ENCODE measurements at regions not wholly inside any gene's neighbourhood (a gene's known extent, or its start where the extent isn't known, plus 50 kb on each side); places are given as distances from the start of the nearest gene placed in this dataset.

- Histone ChIP-seq H3K4me2 (ENCODE audit: insufficient read depth, low read length, poor library complexity, severe bottlenecking) (no peak overlapping the region), H3K4me3 (ENCODE audit: low read length in 2 of 2) (no peak overlapping the region), H2AK5ac (ENCODE audit: low read depth, low read length) (no peak overlapping the region), H2AFZ (ENCODE audit: low read length) (no peak overlapping the region), H3K4ac (ENCODE audit: low read length) (no peak overlapping the region), H3K79me1 (ENCODE audit: low read depth, low read length) (no peaks in the 10 kb centered on the region), H2BK120ac (ENCODE audit: low read depth, low read length) (no peak overlapping the region), H4K91ac (ENCODE audit: low read depth, low read length, poor library complexity) (no peak overlapping the region), H3K18ac (ENCODE audit: low read length) (no peak overlapping the region), H3K9ac (ENCODE audit: low read depth, low read length, poor library complexity) (no peak overlapping the region), H2BK5ac (ENCODE audit: low read length) (no peak overlapping the region), H3K27me3 (ENCODE audit: control insufficient read depth in 3 of 3, insufficient read depth in 3 of 3, low read depth in 1 of 3, low read length in 3 of 3) (no peaks in the 10 kb centered on the region), H4K8ac (ENCODE audit: low read depth, low read length) (no peak overlapping the region), H2BK15ac (ENCODE audit: low read length) (no peak overlapping the region), H3K27ac (replicated peaks; ENCODE audit: low read length) (no peak overlapping the region), H3K36me3 (replicated peaks in 1 of 2; ENCODE audit: control insufficient read depth in 2 of 2, insufficient read depth in 2 of 2, low read length in 2 of 2) (no peaks in the 10 kb centered on the region), H3K14ac (ENCODE audit: low read length) (no peak overlapping the region), H3K9me3 (replicated peaks in 1 of 2; ENCODE audit: control insufficient read depth in 2 of 2, insufficient read depth in 1 of 2, low read depth in 1 of 2, low read length in 2 of 2) (no peaks in the 10 kb centered on the region), H2BK12ac (ENCODE audit: low read length) (no peak overlapping the region), H3K23ac (ENCODE audit: low read depth, low read length, poor library complexity) (no peak overlapping the region), H3K4me1 (ENCODE audit: control insufficient read depth in 2 of 2, insufficient read depth in 1 of 2, low read depth in 1 of 2, low read length in 2 of 2) (peaks cover 0 to 2% of the 10 kb centered on the region in 2 donors)
- no peak for DNase-seq (ENCODE audit: low spot score)
These were observed 138.5 kb upstream of the PRKCQ start for GRCh38 chr10:6718550-6718949.

GRCh38 chr10:6716516-6716915 lies 136.4 kb upstream of the PRKCQ start:
- no peak overlapping the region for H3K4me2 ChIP-seq (ENCODE audit: insufficient read depth, low read length, poor library complexity, severe bottlenecking)
- no peak for DNase-seq (ENCODE audit: low spot score)
- H3K14ac ChIP-seq (ENCODE audit: low read length) = no peak overlapping the region
- H3K4me1 ChIP-seq (ENCODE audit: control insufficient read depth in 2 of 2, insufficient read depth in 1 of 2, low read depth in 1 of 2, low read length in 2 of 2) = peaks cover 0 to 2% of the 10 kb centered on the region in 2 donors
- no peak overlapping the region for H3K27ac ChIP-seq (replicated peaks; ENCODE audit: low read length)
- H2AK5ac ChIP-seq (ENCODE audit: low read depth, low read length) = no peak overlapping the region
- no peak overlapping the region for H2BK15ac ChIP-seq (ENCODE audit: low read length)
- H2BK12ac ChIP-seq (ENCODE audit: low read length) = no peak overlapping the region
- no peaks in the 10 kb centered on the region for H3K9me3 ChIP-seq (replicated peaks in 1 of 2; ENCODE audit: control insufficient read depth in 2 of 2, insufficient read depth in 1 of 2, low read depth in 1 of 2, low read length in 2 of 2)
- no peak overlapping the region for H2AFZ ChIP-seq (ENCODE audit: low read length)
- no peak overlapping the region for H3K18ac ChIP-seq (ENCODE audit: low read length)
- no peak overlapping the region for H3K4ac ChIP-seq (ENCODE audit: low read length)
- no CpG with 5 or more reads among the region's 1 CpG for WGBS, 2 donors (ENCODE audit: extremely low coverage in 2 of 2, insufficient read length in 2 of 2, insufficient replicate concordance in 1 of 2)
- no peak overlapping the region for H2BK120ac ChIP-seq (ENCODE audit: low read depth, low read length)
- no peak overlapping the region for H3K4me3 ChIP-seq (ENCODE audit: low read length in 2 of 2)
- H2BK5ac ChIP-seq (ENCODE audit: low read length) = no peak overlapping the region
- H3K27me3 ChIP-seq (ENCODE audit: control insufficient read depth in 3 of 3, insufficient read depth in 3 of 3, low read depth in 1 of 3, low read length in 3 of 3) = no peaks in the 10 kb centered on the region
- no peaks in the 10 kb centered on the region for H3K79me1 ChIP-seq (ENCODE audit: low read depth, low read length)
- no peak overlapping the region for H3K23ac ChIP-seq (ENCODE audit: low read depth, low read length, poor library complexity)
- H4K8ac ChIP-seq (ENCODE audit: low read depth, low read length) = no peak overlapping the region
- no peak overlapping the region for H4K91ac ChIP-seq (ENCODE audit: low read depth, low read length, poor library complexity)
- H3K9ac ChIP-seq (ENCODE audit: low read depth, low read length, poor library complexity) = no peak overlapping the region
- H3K36me3 ChIP-seq (replicated peaks in 1 of 2; ENCODE audit: control insufficient read depth in 2 of 2, insufficient read depth in 2 of 2, low read length in 2 of 2) = no peaks in the 10 kb centered on the region

- Histone ChIP-seq H3K4ac (ENCODE audit: low read length) (no peak overlapping the region), H3K9ac (ENCODE audit: low read depth, low read length, poor library complexity) (no peak overlapping the region), H3K36me3 (replicated peaks in 1 of 2; ENCODE audit: control insufficient read depth in 2 of 2, insufficient read depth in 2 of 2, low read length in 2 of 2) (no peaks in the 10 kb centered on the region), H3K79me1 (ENCODE audit: low read depth, low read length) (no peaks in the 10 kb centered on the region), H2BK12ac (ENCODE audit: low read length) (no peak overlapping the region), H2BK15ac (ENCODE audit: low read length) (no peak overlapping the region), H3K23ac (ENCODE audit: low read depth, low read length, poor library complexity) (no peak overlapping the region), H2AFZ (ENCODE audit: low read length) (no peak overlapping the region), H3K4me3 (ENCODE audit: low read length in 2 of 2) (no peak overlapping the region), H2BK120ac (ENCODE audit: low read depth, low read length) (no peak overlapping the region), H3K14ac (ENCODE audit: low read length) (no peak overlapping the region), H2BK5ac (ENCODE audit: low read length) (no peak overlapping the region), H3K4me2 (ENCODE audit: insufficient read depth, low read length, poor library complexity, severe bottlenecking) (no peak overlapping the region), H3K27me3 (ENCODE audit: control insufficient read depth in 3 of 3, insufficient read depth in 3 of 3, low read depth in 1 of 3, low read length in 3 of 3) (no peaks in the 10 kb centered on the region), H3K4me1 (ENCODE audit: control insufficient read depth in 2 of 2, insufficient read depth in 1 of 2, low read depth in 1 of 2, low read length in 2 of 2) (no peaks in the 10 kb centered on the region), H4K8ac (ENCODE audit: low read depth, low read length) (no peak overlapping the region), H3K18ac (ENCODE audit: low read length) (no peak overlapping the region), H3K9me3 (replicated peaks in 1 of 2; ENCODE audit: control insufficient read depth in 2 of 2, insufficient read depth in 1 of 2, low read depth in 1 of 2, low read length in 2 of 2) (no peaks in the 10 kb centered on the region), H4K91ac (ENCODE audit: low read depth, low read length, poor library complexity) (no peak overlapping the region), H3K27ac (replicated peaks; ENCODE audit: low read length) (no peak overlapping the region), H2AK5ac (ENCODE audit: low read depth, low read length) (no peak overlapping the region)
- DNase-seq (ENCODE audit: low spot score) = no peak
- no CpG with 5 or more reads among the region's 7 CpGs for WGBS, 2 donors (ENCODE audit: extremely low coverage in 2 of 2, insufficient read length in 2 of 2, insufficient replicate concordance in 1 of 2)
These were observed 133.6 kb upstream of the PRKCQ start for GRCh38 chr10:6713716-6714115.

GRCh38 chr10:6713120-6713519 lies 133.0 kb upstream of the PRKCQ start:
- DNase-seq (ENCODE audit: low spot score) = no peak
- H3K79me1 ChIP-seq (ENCODE audit: low read depth, low read length) = no peaks in the 10 kb centered on the region
- H3K36me3 ChIP-seq (replicated peaks in 1 of 2; ENCODE audit: control insufficient read depth in 2 of 2, insufficient read depth in 2 of 2, low read length in 2 of 2) = no peaks in the 10 kb centered on the region
- no peak overlapping the region for H3K4me2 ChIP-seq (ENCODE audit: insufficient read depth, low read length, poor library complexity, severe bottlenecking)
- H3K9me3 ChIP-seq (replicated peaks in 1 of 2; ENCODE audit: control insufficient read depth in 2 of 2, insufficient read depth in 1 of 2, low read depth in 1 of 2, low read length in 2 of 2) = no peaks in the 10 kb centered on the region
- no peak overlapping the region for H2AK5ac ChIP-seq (ENCODE audit: low read depth, low read length)
- H2BK15ac ChIP-seq (ENCODE audit: low read length) = no peak overlapping the region
- H3K23ac ChIP-seq (ENCODE audit: low read depth, low read length, poor library complexity) = no peak overlapping the region
- H2BK12ac ChIP-seq (ENCODE audit: low read length) = no peak overlapping the region
- H3K27ac ChIP-seq (replicated peaks; ENCODE audit: low read length) = no peak overlapping the region
- H3K4me3 ChIP-seq (ENCODE audit: low read length in 2 of 2) = no peak overlapping the region
- H4K8ac ChIP-seq (ENCODE audit: low read depth, low read length) = no peak overlapping the region
- H3K14ac ChIP-seq (ENCODE audit: low read length) = no peak overlapping the region
- H2AFZ ChIP-seq (ENCODE audit: low read length) = no peak overlapping the region
- H3K4me1 ChIP-seq (ENCODE audit: control insufficient read depth in 2 of 2, insufficient read depth in 1 of 2, low read depth in 1 of 2, low read length in 2 of 2) = no peaks in the 10 kb centered on the region
- no peak overlapping the region for H3K9ac ChIP-seq (ENCODE audit: low read depth, low read length, poor library complexity)
- no CpG with 5 or more reads among the region's 6 CpGs for WGBS, 2 donors (ENCODE audit: extremely low coverage in 2 of 2, insufficient read length in 2 of 2, insufficient replicate concordance in 1 of 2)
- H2BK120ac ChIP-seq (ENCODE audit: low read depth, low read length) = no peak overlapping the region
- no peak overlapping the region for H2BK5ac ChIP-seq (ENCODE audit: low read length)
- no peak overlapping the region for H3K18ac ChIP-seq (ENCODE audit: low read length)
- no peak overlapping the region for H3K4ac ChIP-seq (ENCODE audit: low read length)
- no peaks in the 10 kb centered on the region for H3K27me3 ChIP-seq (ENCODE audit: control insufficient read depth in 3 of 3, insufficient read depth in 3 of 3, low read depth in 1 of 3, low read length in 3 of 3)
- H4K91ac ChIP-seq (ENCODE audit: low read depth, low read length, poor library complexity) = no peak overlapping the region

Data from neuronal stem cell (in vitro differentiated cells).